ENCODE measurements at regions not wholly inside any gene's neighbourhood (a gene's known extent, or its start where the extent isn't known, plus 50 kb on each side); places are given as distances from the start of the nearest gene placed in this dataset.
"Not testable (repeated sequence)": the region's sequence is repeated elsewhere in the genome, so short reads cannot be mapped to it uniquely, and the experiment has no call there.

GRCh38 chr3:112765531-112765930, 81.1 kb downstream of the CD200R1L start:
- H3K36me3 Mint-ChIP-seq: no peaks in the 10 kb centered on the region
- ATAC-seq (ENCODE audit: low read depth) (no peak), DNase-seq (ENCODE audit: low spot score in 2 of 2) (no peak)
- H3K27ac Mint-ChIP-seq: no peak overlapping the region
- no peaks in the 10 kb centered on the region for H3K27me3 Mint-ChIP-seq
- peaks cover 25% of the 10 kb centered on the region for H3K4me1 Mint-ChIP-seq
- no peak overlapping the region for H3K4me3 Mint-ChIP-seq
- peaks cover 2% of the 10 kb centered on the region for H3K9me3 Mint-ChIP-seq

GRCh38 chr3:112763258-112763657, 83.4 kb downstream of the CD200R1L start:
- Mint-ChIP-seq H3K27ac (no peak overlapping the region), H3K9me3 (peaks cover 2% of the 10 kb centered on the region), H3K27me3 (no peaks in the 10 kb centered on the region), H3K4me1 (peaks cover 17% of the 10 kb centered on the region), H3K36me3 (no peaks in the 10 kb centered on the region), H3K4me3 (no peak overlapping the region)
- no peak for DNase-seq (ENCODE audit: low spot score in 2 of 2)
- no peak for ATAC-seq (ENCODE audit: low read depth)

DNA sequence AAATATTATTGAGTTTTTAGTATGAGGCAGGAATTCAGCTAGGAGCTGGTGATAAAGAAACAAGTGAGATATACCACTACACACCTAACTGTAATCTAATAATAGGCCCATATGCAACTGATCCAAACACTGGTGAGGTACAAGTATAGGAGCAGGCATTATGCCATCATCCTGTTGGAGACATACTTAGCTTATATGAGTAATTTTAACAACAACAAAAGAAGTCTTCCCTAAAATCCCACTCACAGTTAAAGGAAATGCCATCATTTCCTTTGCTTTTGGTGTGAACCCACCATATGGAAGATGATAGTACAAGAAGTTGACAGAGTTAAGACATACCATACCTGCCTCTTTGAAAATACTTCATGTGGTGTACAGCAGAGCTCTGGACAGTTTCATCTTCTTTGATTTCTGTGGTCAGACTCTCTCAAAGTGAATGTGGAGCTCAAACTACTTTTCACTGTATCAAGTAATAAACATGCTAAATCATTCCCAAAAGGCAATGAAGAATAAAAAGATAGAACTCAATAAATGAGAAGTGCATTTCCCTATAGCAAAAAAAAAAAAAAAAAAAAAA, 85.5 kb downstream of the CD200R1L start:
- H3K4me3 Mint-ChIP-seq: no peak overlapping the region
- ATAC-seq (ENCODE audit: low read depth) (no peak), DNase-seq (ENCODE audit: low spot score in 2 of 2) (no peak)
- no peak overlapping the region for H3K27ac Mint-ChIP-seq
- no peaks in the 10 kb centered on the region for H3K36me3 Mint-ChIP-seq
- H3K4me1 Mint-ChIP-seq: no peaks in the 10 kb centered on the region
- peaks cover 2% of the 10 kb centered on the region for H3K9me3 Mint-ChIP-seq
- H3K27me3 Mint-ChIP-seq: no peaks in the 10 kb centered on the region

- no peak for DNase-seq (ENCODE audit: low spot score in 2 of 2)
- no peak for ATAC-seq (ENCODE audit: low read depth)
- H3K4me1 Mint-ChIP-seq: no peaks in the 10 kb centered on the region
- H3K4me3 Mint-ChIP-seq: no peak overlapping the region
- no peaks in the 10 kb centered on the region for H3K36me3 Mint-ChIP-seq
- peaks cover 2% of the 10 kb centered on the region for H3K9me3 Mint-ChIP-seq
- H3K27ac Mint-ChIP-seq: no peak overlapping the region
- no peaks in the 10 kb centered on the region for H3K27me3 Mint-ChIP-seq
These were observed 87.0 kb downstream of the CD200R1L start for GRCh38 chr3:112759681-112760080.

DNA sequence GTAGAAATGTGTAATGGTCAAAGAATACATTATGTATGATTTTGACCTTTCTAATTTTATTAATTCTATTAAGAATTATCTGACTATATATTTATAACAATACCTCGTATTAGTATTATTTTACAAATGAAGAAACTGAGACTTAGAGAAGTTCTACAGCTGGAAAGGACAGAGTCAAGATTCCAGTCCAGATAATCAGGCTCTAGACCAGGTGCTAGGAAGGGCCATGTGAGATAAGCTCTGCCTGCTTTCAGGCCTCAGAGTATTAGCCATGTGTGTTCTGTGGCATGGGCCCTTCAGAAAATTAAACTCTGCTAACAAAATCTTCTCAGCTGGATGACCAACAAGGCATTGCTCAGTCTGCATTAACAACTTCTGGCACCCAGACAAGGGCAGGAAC, 87.5 kb downstream of the CD200R1L start:
- H3K36me3 Mint-ChIP-seq: no peaks in the 10 kb centered on the region
- H3K4me3 Mint-ChIP-seq: no peak overlapping the region
- H3K27me3 Mint-ChIP-seq: no peaks in the 10 kb centered on the region
- no peak overlapping the region for H3K27ac Mint-ChIP-seq
- DNase-seq (ENCODE audit: low spot score in 2 of 2) (no peak), ATAC-seq (ENCODE audit: low read depth) (no peak)
- no peaks in the 10 kb centered on the region for H3K4me1 Mint-ChIP-seq
- peaks cover 2% of the 10 kb centered on the region for H3K9me3 Mint-ChIP-seq

- DNase-seq (ENCODE audit: low spot score in 2 of 2) (no peak), ATAC-seq (ENCODE audit: low read depth) (no peak)
- Mint-ChIP-seq H3K4me3 (no peak overlapping the region), H3K4me1 (no peaks in the 10 kb centered on the region), H3K27me3 (no peaks in the 10 kb centered on the region), H3K36me3 (no peaks in the 10 kb centered on the region), H3K27ac (no peak overlapping the region), H3K9me3 (peaks cover 2% of the 10 kb centered on the region)
These were observed 89.5 kb downstream of the CD200R1L start for GRCh38 chr3:112757197-112757596.

GRCh38 chr3:112755845-112756613, 90.6 kb downstream of the CD200R1L start:
- peaks cover 3% of the 10 kb centered on the region for H3K4me1 Mint-ChIP-seq
- H3K27me3 Mint-ChIP-seq: no peaks in the 10 kb centered on the region
- ATAC-seq (ENCODE audit: low read depth): peak; percentile 71
- H3K36me3 Mint-ChIP-seq: no peaks in the 10 kb centered on the region
- H3K9me3 Mint-ChIP-seq: peaks cover 2% of the 10 kb centered on the region
- no peak overlapping the region for H3K4me3 Mint-ChIP-seq
- H3K27ac Mint-ChIP-seq: no peak overlapping the region
- no peak for DNase-seq (ENCODE audit: low spot score in 2 of 2)

DNA sequence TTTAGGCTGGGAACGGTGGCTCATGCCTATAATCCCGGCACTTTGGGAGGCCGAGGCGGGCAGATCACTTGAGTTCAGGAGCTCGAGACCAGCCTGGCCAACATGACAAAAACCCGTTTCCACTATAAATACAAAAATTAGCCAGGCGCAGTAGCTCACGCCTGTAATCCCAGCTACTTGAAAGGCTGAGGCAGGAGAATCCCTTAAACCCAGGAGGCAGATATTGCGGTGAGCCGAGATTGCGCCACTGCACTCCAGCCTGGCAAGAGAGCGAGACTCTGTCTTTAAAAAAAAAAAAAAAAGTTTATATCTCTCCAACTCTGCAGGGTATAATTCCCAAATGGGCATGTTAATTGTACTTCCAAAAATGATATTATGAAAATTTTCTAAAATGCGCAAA, 91.6 kb downstream of the CD200R1L start:
- H3K27ac Mint-ChIP-seq; H3K27me3 Mint-ChIP-seq; H3K9me3 Mint-ChIP-seq; H3K36me3 Mint-ChIP-seq; ATAC-seq (ENCODE audit: low read depth); DNase-seq (ENCODE audit: low spot score in 2 of 2); H3K4me3 Mint-ChIP-seq; H3K4me1 Mint-ChIP-seq: not testable (repeated sequence)

DNA sequence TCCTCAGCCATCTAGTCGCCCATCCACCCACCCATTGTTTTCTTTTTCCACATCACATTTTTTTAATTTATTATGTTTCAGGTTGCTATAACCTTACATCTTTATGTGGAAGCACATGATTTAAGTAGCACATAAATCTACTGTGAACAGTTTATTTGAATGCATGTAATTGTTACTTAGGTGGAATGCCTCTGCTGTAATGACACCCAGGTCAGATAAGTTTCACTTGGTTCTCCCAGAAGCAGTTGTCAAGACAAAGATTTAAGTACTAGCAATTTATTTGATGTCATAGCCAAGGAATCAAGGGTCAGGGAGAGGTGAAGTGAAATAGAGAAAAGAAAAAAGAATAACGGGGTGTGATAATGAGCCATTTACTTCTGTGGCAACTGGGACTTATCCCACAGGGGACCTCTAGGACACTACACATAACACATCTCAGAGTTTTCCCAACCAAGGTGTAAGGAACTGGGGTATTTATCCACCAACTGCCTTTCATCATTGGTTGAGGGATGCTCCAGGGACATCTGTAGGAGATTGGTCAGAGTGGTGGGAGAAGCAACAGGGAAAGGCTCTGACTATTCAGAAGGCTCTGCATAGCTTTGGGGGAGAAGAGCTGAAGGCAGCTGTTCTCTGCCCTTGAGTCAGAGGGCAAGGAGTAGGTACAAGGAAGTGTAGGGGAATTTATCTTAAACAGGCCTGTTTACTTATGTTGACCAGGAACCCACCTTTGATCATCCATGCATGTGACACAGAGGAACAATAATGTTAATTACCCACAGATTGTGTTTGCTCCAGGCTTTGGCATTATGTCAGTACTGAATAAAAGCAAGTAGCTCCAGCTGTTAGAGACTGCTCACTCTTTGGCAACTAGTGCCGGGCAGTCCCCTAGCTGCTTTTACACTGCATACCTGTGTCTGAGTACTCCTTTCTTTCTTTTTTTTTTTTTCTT, 94.8 kb downstream of the CD200R1L start:
- H3K36me3 Mint-ChIP-seq: no peaks in the 10 kb centered on the region
- H3K4me1 Mint-ChIP-seq: peaks cover 3% of the 10 kb centered on the region
- no peak for ATAC-seq (ENCODE audit: low read depth)
- no peak overlapping the region for H3K4me3 Mint-ChIP-seq
- DNase-seq (ENCODE audit: low spot score in 2 of 2): no peak
- H3K27ac Mint-ChIP-seq: peak overlapping the region; percentile 5
- H3K27me3 Mint-ChIP-seq: no peaks in the 10 kb centered on the region
- H3K9me3 Mint-ChIP-seq: no peaks in the 10 kb centered on the region

DNA sequence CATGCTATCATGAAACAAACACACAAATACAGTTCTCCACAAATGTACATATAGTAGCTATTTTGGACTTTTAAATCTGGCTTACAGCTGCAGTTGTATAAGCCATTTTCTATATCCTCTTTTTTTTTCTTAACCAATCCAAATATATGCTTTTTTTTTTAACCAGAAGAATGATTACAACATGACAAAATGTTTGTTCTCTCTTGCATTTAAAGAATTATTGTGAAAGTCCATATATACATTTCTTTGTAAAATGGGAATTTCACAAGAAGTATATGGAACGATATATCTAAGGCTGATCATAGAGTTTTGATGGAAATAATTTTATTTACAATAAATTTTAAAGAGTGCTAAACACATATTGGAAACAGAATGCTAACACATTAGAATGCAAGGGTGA, 95.6 kb downstream of the CD200R1L start:
- H3K27ac Mint-ChIP-seq: no peak overlapping the region
- ATAC-seq (ENCODE audit: low read depth): no peak
- peaks cover 3% of the 10 kb centered on the region for H3K4me1 Mint-ChIP-seq
- H3K36me3 Mint-ChIP-seq: no peaks in the 10 kb centered on the region
- DNase-seq (ENCODE audit: low spot score in 2 of 2): no peak
- H3K27me3 Mint-ChIP-seq: no peaks in the 10 kb centered on the region
- H3K9me3 Mint-ChIP-seq: no peaks in the 10 kb centered on the region
- H3K4me3 Mint-ChIP-seq: no peak overlapping the region

GRCh38 chr3:112747624-112748023, 99.0 kb downstream of the CD200R1L start:
- Mint-ChIP-seq H3K36me3 (no peaks in the 10 kb centered on the region), H3K27ac (peak overlapping the region; percentile 31), H3K27me3 (no peaks in the 10 kb centered on the region), H3K9me3 (no peaks in the 10 kb centered on the region), H3K4me3 (no peak overlapping the region), H3K4me1 (peaks cover 3% of the 10 kb centered on the region)
- DNase-seq (ENCODE audit: low spot score in 2 of 2) (no peak), ATAC-seq (ENCODE audit: low read depth) (no peak)

DNA sequence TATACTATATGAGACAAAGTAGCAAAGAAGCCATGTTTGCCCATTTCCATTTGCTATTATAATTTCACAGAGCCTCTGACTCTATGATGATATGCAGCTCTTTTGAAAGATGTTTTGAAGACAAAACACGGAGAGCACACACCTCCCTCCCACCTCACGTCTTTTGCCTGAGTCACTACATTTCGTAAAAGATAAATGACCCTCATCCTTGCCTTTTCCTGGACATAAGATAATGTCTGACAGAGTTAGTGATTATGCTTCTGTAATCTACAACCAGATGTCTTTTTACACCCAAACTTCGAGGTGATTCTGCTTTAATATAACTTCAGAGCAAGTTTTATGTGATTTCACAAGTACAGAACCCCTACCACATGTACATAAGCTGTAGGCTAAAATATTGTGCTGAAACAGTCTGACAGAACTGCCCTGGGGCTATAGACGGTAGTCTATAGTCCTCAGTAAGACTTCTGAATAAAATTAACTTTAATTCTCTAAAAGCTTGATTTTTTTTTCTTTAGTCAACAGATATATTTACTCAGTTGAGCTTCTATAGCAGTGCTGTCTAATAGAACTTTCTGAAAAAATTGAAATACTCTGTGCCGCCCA, 99.9 kb downstream of the CD200R1L start:
- Mint-ChIP-seq H3K36me3 (no peaks in the 10 kb centered on the region), H3K27me3 (no peaks in the 10 kb centered on the region), H3K27ac (no peak overlapping the region), H3K4me3 (no peak overlapping the region), H3K4me1 (peaks cover under 1% of the 10 kb centered on the region), H3K9me3 (no peaks in the 10 kb centered on the region)
- no peak for DNase-seq (ENCODE audit: low spot score in 2 of 2)
- ATAC-seq (ENCODE audit: low read depth): no peak

DNA sequence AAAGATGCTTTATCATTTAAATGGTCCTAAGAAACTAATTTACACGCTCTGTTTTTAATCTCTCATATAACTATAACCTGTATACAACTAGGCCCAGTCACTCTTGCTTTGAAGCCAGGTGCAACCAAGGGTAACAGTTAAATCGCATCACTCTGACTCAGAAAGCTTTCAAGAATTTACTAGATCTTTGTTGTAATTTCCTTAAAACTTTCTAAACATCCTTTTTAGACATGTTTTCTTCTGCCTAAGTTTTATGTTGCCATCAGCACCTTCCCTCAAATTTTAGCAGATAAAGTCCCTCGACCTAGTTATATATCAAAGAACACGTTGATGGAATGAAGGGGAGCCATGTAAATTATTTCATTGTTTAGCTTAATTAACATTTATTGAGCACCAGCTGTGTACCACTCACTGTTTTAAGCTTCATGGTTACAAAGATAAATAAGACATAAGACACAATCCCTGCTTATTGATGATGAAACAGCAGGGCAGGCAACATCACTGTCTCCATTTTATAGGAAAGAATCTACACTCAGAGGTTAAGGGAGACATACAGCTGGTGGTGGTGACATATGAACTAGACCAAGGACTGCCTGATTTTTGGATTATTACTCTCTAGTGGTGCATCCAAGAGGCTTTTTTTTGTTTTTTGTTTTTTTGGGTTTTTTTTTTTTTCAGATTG, 101.0 kb downstream of the CD200R1L start:
- H3K27me3 Mint-ChIP-seq: no peaks in the 10 kb centered on the region
- no peak for ATAC-seq (ENCODE audit: low read depth)
- H3K27ac Mint-ChIP-seq: no peak overlapping the region

More for the DNA sequence above, 101.0 kb downstream of the CD200R1L start:
- no peak for DNase-seq (ENCODE audit: low spot score in 2 of 2)
- Mint-ChIP-seq H3K9me3 (no peaks in the 10 kb centered on the region), H3K4me3 (no peak overlapping the region), H3K36me3 (no peaks in the 10 kb centered on the region), H3K4me1 (peaks cover 4% of the 10 kb centered on the region)
